GM21528 (cell line): ENCODE measurements at regions not wholly inside any gene's neighbourhood (a gene's known extent, or its start where the extent isn't known, plus 50 kb on each side); places are given as distances from the start of the nearest gene placed in this dataset.

Experiments
- ATAC-seq: cut with Tn5 transposase; IDR thresholded peaks from one replicate; pipeline ENCODE4 v1.9.1; 2021; ENCODE audit warnings: mild to moderate bottlenecking, moderate library complexity; ENCODE audit not compliant: unreplicated experiment, low FRiP score

DNA sequence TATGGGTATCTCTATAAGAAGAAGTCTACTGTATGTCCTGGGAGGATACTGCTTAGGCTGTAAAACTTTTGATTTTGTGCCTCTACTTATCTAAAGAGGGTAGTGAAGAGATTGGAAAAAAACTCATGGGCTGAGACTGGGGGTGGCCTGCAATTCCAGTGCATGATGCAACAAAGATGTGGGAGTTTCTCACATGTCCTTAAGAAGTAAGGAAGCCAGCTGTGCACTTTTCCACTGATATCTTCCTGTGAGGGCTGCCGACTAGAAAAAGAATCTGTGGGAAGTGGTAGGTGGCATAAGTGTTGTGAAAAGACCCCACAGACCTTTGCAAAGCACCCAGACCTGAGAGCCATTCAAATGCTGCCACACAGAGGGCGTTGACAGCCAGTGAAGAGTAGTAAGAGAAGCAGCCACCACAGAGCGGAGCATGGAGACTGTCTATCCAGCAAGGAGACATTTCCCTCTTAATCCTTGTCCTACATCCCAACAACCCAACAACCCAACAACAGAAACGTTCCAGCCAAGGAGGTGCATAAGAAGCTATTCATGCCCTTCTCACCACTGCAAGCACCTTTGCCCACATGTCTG, 65.1 kb downstream of the PFDN4 start:
- ATAC-seq = no peak

- ATAC-seq = no peak
Observed at GRCh38 chr20:54275359-54276111, 67.6 kb downstream of the PFDN4 start.

DNA sequence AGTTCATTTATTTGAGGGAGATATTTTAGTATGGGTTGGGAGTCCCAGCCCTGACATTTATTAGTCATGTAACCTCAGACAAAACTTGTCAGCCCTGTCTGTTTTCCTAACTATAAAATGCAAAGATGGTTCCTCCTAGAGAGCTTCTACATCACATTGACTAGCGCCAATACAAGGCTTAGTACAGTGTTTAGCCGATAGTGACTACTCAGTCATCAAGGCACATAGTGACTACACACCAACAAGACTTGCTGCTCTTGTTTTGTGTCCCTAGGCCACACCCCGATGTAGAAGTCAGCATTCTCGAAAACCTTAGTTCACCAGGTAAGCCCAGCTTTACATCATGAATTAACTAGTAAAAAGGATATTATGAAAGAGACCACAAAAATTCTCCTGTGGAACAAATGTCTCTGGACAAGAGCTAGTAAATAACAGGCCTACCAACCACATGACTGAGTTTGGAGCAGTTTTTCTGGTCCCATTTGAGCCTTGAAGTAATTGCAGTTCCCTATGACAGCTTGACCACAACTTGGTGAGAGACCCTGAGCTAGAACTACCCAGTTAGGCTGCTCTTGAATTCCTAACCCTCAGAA, 68.8 kb downstream of the PFDN4 start:
- ATAC-seq = no peak

DNA sequence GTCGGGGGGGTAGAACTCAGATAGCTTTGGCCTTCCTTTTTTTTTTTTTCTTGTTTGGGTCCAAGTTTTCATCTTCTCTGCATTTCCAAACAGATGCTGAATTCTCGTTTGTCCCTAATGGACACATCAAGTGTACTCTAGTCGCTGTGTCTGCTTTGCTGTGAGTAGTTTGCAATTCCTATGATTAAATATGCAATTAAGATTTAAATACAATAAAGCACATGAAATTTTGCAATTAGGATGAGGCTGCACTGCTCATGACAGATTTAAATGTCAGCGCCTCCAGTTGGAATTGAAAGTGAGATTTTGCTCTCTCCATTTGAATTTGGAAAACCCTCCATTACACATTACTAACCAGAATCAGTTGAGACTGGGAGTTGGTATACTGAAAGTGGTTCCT, 70.4 kb downstream of the PFDN4 start:
- ATAC-seq = no peak

GRCh38 chr20:54282625-54283024, 74.7 kb downstream of the PFDN4 start:
- ATAC-seq = no peak

DNA sequence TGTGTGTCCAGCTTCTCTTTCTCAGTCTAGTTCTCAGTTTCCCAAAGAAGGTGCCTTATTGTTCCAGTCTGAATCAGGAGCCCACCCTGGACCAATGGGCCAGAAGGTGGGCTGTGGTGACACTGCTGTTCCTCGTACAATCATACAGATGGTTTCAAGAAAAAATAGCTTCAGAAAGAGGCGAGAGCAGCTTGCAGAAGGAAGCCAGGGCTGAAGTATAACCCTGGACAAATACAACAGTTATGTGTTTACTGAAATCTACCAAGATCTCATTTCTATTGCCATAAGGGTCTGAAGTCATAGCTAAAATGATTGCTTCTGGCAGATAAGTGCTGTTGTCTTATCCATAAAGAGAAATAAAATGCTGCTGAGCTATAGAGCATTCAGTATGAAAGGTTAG, 75.4 kb downstream of the PFDN4 start:
- ATAC-seq = no peak

- no peak for ATAC-seq
Observed at GRCh38 chr20:54284928-54285704, 77.2 kb downstream of the PFDN4 start.

DNA sequence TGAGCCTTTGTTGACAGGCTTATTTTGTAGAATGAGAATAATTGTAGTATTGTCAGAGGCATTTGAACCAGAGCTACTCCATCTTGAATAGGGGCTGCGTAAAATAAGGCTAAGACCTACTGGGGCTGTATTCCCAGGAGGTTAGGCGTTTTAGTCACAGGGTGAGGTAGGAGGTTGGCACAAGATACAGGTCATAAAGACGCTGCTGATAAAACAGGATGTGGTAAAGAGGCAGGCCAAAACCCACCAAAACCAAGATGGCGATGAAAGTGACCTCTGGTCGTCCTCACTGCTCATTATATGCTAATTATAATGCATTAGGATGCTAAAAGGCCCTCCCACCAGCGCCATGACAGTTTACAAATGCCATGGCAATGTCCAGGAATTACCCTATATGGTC, 82.7 kb downstream of the PFDN4 start:
- ATAC-seq = no peak

DNA sequence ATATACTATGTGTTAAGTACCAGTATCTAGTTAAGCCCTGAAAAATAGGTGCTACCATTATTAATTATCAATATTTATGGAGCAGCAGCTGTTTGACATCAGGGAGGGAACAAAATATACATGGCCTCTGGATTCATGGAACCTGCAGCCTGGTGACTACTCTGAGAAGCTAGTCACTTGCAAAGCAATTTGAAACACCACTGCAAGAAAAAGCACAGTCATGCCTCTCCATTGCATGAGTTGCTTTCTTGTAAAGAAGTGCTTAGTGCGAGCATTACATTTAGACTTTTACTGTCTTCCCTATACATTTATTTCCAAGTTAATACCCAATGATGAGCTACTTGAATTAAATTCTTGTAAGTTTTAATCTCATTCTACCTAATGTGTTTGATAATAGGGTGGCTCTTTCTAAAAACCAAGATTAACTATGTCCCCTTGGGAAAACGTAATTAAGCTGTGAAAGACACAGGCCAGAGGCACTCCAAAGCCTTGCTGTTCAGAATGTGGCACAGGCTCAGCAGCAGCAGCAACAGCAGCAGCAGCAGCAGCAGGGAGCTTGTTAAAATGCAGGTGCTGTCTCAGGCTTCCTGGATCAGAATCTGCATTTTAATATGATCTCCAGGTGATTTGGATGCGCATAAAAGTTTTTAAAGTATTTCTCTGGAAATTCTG, 83.6 kb downstream of the PFDN4 start:
- no peak for ATAC-seq

DNA sequence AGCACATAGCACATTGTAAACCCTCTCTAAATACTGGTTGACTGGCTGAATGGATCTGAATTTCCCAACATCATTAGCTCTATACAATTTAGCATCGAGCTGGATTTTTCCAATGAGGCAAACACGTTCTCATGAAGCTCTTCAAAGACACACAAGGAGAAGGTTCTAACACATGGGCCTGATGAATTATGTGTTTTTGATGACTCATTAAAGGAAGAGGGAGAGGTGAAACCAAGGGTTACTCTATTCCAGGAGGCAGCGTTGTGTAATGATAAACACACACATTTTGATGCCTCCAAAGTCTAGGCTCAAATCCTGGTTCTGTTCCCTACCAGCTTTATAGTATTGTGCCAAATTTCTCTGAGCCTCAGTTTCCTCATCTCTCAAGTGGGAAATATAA, 84.3 kb downstream of the PFDN4 start:
- no peak for ATAC-seq

GRCh38 chr20:54293526-54293925, 85.6 kb downstream of the PFDN4 start:
- no peak for ATAC-seq

- ATAC-seq = no peak
Observed at GRCh38 chr20:54294094-54294493, 86.2 kb downstream of the PFDN4 start.

DNA sequence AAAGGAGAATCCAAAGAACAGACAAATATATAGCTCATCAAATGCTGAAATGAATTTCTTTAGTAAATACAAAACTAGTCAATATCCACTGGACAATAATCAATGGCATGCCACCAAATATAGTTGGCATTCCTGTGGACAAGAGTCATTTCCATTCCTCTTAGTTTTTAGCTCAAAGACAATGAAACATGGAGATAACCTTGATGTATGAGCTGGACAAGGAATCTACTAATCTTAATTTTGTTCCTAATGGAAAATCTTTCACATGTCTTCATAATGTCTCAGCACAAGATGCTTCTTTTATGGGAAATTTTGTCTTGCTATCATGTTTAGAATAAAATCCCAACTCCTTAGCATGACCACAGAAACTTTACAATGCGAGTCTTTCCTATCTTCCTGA, 87.8 kb downstream of the PFDN4 start:
- no peak for ATAC-seq

- no peak for ATAC-seq
Observed at GRCh38 chr20:54305421-54305820, 97.5 kb downstream of the PFDN4 start.

DNA sequence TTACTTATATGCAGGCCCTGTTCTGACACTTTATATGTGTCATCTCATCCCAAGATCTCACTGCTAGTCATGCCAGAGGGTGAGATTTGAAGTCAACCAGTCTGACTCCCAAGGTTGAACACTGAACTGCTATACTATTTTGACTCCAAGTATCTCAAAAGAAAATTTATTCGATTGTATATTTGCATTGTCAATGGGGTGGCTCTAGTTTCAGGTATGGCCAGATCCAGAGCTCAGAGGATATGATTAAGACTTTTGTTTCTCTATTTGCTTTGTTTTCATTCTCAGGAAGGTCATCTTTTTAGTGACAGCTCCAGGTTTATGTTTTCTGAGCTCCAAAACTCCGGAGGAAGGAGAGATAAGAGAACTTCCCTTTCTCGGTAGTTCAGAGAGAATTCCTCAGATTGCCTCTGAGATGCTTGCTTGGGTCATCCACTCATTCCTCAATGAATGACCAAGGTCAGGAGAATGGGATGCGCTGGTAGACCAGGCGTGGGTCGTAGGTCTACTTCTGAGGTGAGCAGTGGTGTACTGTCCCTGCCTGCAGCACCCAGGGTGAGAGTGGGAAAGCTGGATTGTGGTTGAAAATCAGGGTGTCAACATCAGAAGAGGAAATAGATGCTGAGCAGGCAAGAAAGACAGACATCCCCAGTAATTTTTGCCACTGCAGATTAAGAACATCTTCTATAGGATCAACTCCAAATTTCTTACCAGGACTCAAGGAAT, 99.3 kb downstream of the PFDN4 start:
- ATAC-seq = no peak

DNA sequence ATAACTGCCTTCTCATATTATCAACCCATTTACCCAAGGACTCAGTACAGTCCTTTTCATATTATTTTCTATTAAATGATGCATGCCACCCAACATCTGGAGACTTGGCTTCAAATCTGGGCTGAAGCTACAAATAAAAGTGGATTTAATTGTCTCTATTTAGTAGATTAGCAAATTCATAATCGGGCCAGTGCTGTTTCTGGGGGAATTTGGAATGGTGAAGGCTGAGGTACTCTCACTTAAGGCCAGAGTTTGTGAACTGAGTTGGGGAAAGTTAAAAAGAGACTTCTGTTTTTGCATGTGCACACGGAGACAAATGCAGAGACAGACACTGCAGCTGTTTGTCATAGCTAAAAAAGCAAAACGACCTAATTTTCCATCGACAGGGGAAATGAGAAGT, 100.9 kb downstream of the PFDN4 start:
- no peak for ATAC-seq

GRCh38 chr20:54318892-54319291, 111.0 kb downstream of the PFDN4 start:
- no peak for ATAC-seq

GRCh38 chr20:54320148-54320607, 112.3 kb downstream of the PFDN4 start:
- no peak for ATAC-seq

- ATAC-seq = no peak
Observed at GRCh38 chr20:54321352-54322087, 113.6 kb downstream of the PFDN4 start.
